Endothelial cell (in vitro differentiated cells): ENCODE measurements at regions not wholly inside any gene's neighbourhood (a gene's known extent, or its start where the extent isn't known, plus 50 kb on each side); places are given as distances from the start of the nearest gene placed in this dataset.

Experiments used
- DNase-seq: peaks from one replicate; pipeline ENCODE4 v3.0.0; 2021; ENCODE audit warnings: low spot score
- H3K27ac Mint-ChIP-seq: one replicate; pipeline ENCODE4 v1.8.0; 2021; ENCODE audit warnings: mixed read lengths, inconsistent platforms; ENCODE audit not compliant: unreplicated experiment
- H3K27me3 Mint-ChIP-seq: one replicate; pipeline ENCODE4 v1.8.0; 2021; ENCODE audit warnings: mild to moderate bottlenecking, moderate library complexity, mixed read lengths, inconsistent platforms; ENCODE audit not compliant: unreplicated experiment
- H3K36me3 Mint-ChIP-seq: one replicate; pipeline ENCODE4 v1.8.0; 2021; ENCODE audit warnings: mild to moderate bottlenecking, low read depth, mixed read lengths, inconsistent platforms; ENCODE audit not compliant: unreplicated experiment
- H3K4me1 Mint-ChIP-seq: one replicate; pipeline ENCODE4 v1.8.0; 2021; ENCODE audit warnings: mild to moderate bottlenecking, mixed read lengths, inconsistent platforms; ENCODE audit not compliant: unreplicated experiment
- H3K4me3 Mint-ChIP-seq: one replicate; pipeline ENCODE4 v1.8.0; 2021; ENCODE audit warnings: mild to moderate bottlenecking, mixed read lengths, inconsistent platforms; ENCODE audit not compliant: unreplicated experiment
- H3K9me3 Mint-ChIP-seq: one replicate; pipeline ENCODE4 v1.8.0; 2021; ENCODE audit warnings: mixed read lengths, inconsistent platforms; ENCODE audit not compliant: unreplicated experiment
- TF ChIP-seq, protein P1 (sequence below): fragments of 200-600 bp; sonication (generic); IDR thresholded peaks from one replicate; pipeline ENCODE4 v1.5.0; 2021; ENCODE audit warnings: antibody characterized with exemption; ENCODE audit not compliant: unreplicated experiment

DNA sequence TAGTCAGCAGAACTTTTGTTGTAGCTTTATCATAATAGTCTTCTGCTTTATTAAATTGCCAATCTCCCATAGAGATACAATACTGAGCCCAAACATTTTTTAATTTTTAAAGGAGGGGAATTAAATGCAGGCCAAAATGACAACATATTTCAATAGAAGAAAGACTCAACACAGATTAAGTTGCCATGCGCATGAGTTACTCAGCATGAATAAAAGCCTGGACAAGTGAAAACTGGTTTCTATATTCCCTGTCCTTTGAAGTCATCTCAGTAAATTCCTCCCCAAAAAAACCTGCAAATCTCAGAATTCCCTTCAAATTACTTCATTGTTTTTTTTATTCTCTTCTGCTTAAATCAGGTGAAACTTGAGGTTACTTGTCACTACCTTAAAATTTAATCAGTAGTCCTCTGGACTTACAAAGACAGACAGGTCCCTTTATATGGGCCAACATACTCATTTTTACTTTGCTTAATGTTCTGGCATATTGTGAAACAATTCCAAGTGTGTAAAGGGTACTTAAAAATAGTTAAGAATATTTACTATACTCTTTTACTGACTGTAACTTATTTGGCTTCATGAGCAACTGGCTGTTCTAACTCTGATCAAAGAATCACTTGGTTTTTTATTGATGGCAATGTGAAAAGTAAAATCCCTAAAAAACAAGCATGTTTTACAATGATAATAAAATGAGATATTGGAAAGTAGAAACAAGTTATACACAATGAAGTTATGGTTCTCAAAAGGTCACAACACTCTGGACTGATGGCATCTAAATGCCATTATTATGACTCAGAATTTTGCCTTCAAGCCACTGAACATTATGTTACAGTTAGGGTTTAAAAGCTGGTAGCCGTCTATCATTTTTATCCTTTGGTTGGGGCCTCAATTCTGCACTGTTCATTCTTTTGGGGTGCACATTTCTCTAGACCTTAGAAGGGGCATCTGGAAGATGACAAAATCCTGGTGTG is 49.9 kb upstream of the COL21A1 start:
- H3K9me3 Mint-ChIP-seq = no peaks in the 10 kb centered on the region
- no peaks in the 10 kb centered on the region for H3K4me1 Mint-ChIP-seq
- DNase-seq = no peak
- no peaks in the 10 kb centered on the region for H3K36me3 Mint-ChIP-seq
- no peaks in the 10 kb centered on the region for H3K27me3 Mint-ChIP-seq
- TF ChIP-seq, protein P1, sequence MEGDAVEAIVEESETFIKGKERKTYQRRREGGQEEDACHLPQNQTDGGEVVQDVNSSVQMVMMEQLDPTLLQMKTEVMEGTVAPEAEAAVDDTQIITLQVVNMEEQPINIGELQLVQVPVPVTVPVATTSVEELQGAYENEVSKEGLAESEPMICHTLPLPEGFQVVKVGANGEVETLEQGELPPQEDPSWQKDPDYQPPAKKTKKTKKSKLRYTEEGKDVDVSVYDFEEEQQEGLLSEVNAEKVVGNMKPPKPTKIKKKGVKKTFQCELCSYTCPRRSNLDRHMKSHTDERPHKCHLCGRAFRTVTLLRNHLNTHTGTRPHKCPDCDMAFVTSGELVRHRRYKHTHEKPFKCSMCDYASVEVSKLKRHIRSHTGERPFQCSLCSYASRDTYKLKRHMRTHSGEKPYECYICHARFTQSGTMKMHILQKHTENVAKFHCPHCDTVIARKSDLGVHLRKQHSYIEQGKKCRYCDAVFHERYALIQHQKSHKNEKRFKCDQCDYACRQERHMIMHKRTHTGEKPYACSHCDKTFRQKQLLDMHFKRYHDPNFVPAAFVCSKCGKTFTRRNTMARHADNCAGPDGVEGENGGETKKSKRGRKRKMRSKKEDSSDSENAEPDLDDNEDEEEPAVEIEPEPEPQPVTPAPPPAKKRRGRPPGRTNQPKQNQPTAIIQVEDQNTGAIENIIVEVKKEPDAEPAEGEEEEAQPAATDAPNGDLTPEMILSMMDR = no peak
- no peak overlapping the region for H3K27ac Mint-ChIP-seq
- no peak overlapping the region for H3K4me3 Mint-ChIP-seq
